C4-2B (cell line): ENCODE measurements at regions not wholly inside any gene's neighbourhood (a gene's known extent, or its start where the extent isn't known, plus 50 kb on each side); places are given as distances from the start of the nearest gene placed in this dataset.

Experiments used
- H3K27ac ChIP-seq: fragments of 450-650 bp; 2 replicates; pipeline ENCODE4 v1.5.1; 2017
- CTCF ChIP-seq: fragments of 450-650 bp; conservative IDR thresholded peaks from 2 replicates; pipeline ENCODE4 v1.5.1; 2017; ENCODE audit warnings: mild to moderate bottlenecking
- ZFX ChIP-seq: fragments of 450-650 bp; IDR thresholded peaks from 2 replicates; pipeline ENCODE4 v1.6.1; 2017

GRCh38 chr4:42271096-42271495 lies 118.6 kb upstream of the BEND4 start:
- H3K27ac ChIP-seq, result no peak overlapping the region

GRCh38 chr4:42277291-42277690 lies 120.0 kb upstream of the SHISA3 start:
- no peak for TF ChIP-seq CTCF
- TF ChIP-seq ZFX, result no peak
- no peak overlapping the region for H3K27ac ChIP-seq

More at GRCh38 chr4:42271096-42271495, 118.6 kb upstream of the BEND4 start:
- TF ChIP-seq ZFX, result no peak
- TF ChIP-seq CTCF, result no peak

GRCh38 chr4:42278709-42279324 lies 118.5 kb upstream of the SHISA3 start:
- no peak for TF ChIP-seq ZFX
- peak; percentile 15 for TF ChIP-seq CTCF
- H3K27ac ChIP-seq, result no peak overlapping the region

- TF ChIP-seq ZFX (no peak), CTCF (peak; percentile 83)
- H3K27ac ChIP-seq, result no peak overlapping the region
Measured at GRCh38 chr4:42280327-42281095, 116.8 kb upstream of the SHISA3 start.

- H3K27ac ChIP-seq, result no peak overlapping the region
- TF ChIP-seq CTCF, result no peak
- no peak for TF ChIP-seq ZFX
Measured at GRCh38 chr4:42281324-42282020, 115.8 kb upstream of the SHISA3 start.

- no peak for TF ChIP-seq ZFX
- TF ChIP-seq CTCF, result peak; percentile 84
- no peak overlapping the region for H3K27ac ChIP-seq
Measured at GRCh38 chr4:42282081-42282901, 115.0 kb upstream of the SHISA3 start.
